Posterior cingulate gyrus (tissue), 11 donors: ENCODE measurements at regions not wholly inside any gene's neighbourhood (a gene's known extent, or its start where the extent isn't known, plus 50 kb on each side); places are given as distances from the start of the nearest gene placed in this dataset.

Experiments
- DNase-seq, 10 donors: peaks; one replicate each; pipeline versions ENCODE4 v3.0.0 to v3.0.0-alpha.2; 2020 to 2021; ENCODE audit warnings: mixed read lengths in 3 of 10
- intact Hi-C: fragments of 100-400 bp; cut with DNase I; formaldehyde crosslinking; loops from one replicate; pipeline ENCODE4 v1.15.1; 2023

DNA sequence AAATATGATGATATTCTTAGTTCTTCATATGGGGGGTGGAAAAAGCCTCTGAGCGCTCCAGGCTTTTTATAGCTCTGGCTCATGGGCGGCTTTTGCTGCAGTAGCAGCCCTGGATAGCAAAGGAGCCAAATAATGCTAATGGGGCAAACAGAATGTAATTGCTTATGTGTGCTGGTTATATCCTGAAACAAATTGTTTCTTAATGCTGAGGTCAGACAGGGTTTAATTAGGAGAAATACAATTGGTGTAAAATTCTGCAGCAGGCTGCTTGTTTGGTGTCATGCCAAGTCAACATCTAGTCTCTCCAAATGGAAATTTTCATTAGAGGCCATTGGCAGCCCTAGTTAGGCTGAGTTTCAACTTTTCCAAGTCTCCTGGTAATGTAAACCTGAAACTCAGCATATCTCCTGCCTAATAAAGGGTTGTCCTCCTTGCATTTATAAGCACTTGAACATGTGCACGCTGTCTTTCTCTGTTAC, 530.1 kb upstream of the NOX3 start:
- DNase-seq = peak in 7 of 10 donors; percentile 21 to 91 (median 42)
- intact Hi-C loops = no loop called here

DNA sequence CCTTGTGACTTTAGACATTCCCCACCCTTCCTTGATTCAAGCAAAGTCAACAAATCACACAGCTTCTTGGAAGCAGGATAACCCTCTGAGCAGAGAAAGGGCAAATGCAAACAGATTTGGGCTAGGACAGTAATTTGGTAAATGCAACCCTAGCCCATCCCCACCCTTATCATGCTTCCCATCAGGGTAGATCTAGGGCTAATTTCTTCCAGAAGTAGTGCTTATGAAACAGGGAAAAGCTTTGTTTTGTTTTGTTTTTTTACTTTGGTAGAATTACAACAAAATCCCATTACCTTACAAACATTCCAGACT, 525.1 kb upstream of the NOX3 start:
- intact Hi-C loops = no loop called here
- DNase-seq = no peak

DNA sequence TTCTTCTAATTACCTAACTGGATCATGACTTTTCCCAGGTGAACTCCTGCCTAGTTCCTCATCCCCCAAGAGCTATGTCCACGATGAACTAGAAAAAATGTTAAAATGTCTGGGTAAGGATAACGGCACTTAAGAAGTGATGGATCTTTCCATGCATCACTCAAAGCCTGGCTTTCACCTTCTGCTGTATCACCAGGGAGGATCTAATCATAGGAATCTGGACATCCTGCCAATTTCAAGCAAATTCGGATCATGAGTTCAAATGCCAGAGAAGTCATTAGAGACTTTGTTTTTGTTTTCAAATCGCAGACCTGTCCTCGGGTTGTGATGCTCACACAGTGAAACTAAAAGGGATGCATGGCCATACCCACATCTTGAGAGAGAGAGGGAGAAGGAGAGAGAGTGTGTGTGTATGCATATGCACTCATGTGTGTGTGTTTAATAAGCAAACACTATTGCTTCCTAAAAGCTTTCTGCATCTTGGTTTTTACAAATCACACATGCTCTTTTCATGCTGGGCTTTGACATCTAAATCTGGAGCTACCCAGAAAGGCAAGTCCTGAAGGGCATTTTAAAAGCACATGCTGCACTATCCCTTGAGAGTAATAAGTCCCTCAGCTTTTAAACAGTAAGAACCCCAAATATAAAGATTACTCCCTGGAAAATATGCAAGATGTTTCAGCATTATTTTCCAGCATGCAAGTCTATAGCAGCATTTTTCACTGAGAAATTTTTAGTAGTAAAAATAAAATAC, 524.6 kb upstream of the NOX3 start:
- DNase-seq = no peak
- intact Hi-C loops = no loop called here

DNA sequence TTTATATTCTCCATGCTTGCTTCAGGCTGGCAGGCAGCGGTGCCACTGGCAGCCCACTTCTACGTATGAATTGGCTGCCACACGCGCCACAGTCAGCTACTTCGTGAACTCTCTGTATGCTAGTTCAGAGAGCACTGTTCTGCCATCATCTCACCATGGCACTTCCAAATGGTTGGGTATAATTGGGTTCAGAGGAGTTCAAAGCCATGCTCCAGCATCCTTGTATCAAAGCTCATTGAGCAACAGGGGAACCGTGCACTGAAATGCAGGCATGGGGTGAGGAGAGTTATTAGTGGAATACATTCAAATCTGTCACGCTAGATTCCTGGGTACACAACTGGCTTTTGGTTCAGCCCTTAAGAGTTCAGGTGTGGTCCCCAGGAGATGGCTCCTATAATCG, 519.9 kb upstream of the NOX3 start:
- DNase-seq = no peak
- intact Hi-C loops = no loop called here

DNA sequence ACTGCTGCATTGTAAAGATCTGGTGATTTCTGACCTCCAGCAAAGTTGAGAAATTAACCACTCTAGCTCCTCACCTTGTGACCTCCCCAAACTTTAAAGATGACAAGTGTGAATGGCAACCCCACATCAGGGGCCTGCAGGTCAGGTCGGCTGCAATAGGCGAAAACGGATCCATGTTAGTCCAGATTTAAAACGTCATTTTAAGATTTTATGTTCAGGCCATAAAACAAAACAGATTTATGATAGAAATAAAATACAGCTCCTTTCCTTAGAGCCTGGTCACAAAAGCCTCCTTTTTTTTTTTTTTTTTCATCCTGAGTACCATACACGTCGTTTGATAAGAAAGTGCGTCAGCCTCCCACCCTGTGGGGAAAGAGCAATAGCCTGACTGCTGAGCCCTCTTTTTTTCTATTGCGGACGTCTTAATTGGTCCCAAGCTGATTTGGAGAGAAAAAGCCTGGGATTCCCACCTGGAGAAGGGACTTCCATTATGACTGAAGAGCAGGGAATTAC, 519.2 kb upstream of the NOX3 start:
- intact Hi-C loops = no loop called here
- DNase-seq = no peak

DNA sequence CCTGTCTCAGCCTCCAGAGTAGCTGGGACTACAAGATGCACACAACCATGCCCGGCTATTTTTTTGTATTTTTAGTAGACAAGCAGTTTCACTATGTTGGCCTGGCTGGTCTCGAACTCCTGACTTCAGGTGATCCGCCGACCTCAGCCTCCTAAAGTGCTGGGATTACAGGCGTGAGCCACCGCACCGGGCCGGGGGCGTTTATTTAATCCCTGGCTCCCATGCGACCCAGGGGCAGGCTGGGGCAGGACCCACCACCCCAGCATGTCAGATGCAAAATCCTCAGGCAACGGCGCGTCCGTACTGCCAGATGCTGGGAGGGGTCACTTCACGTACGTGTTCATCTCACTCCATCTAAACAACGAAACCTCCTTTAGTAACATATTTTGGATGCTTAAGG, 518.7 kb upstream of the NOX3 start:
- DNase-seq = no peak
- intact Hi-C loops = no loop called here

DNA sequence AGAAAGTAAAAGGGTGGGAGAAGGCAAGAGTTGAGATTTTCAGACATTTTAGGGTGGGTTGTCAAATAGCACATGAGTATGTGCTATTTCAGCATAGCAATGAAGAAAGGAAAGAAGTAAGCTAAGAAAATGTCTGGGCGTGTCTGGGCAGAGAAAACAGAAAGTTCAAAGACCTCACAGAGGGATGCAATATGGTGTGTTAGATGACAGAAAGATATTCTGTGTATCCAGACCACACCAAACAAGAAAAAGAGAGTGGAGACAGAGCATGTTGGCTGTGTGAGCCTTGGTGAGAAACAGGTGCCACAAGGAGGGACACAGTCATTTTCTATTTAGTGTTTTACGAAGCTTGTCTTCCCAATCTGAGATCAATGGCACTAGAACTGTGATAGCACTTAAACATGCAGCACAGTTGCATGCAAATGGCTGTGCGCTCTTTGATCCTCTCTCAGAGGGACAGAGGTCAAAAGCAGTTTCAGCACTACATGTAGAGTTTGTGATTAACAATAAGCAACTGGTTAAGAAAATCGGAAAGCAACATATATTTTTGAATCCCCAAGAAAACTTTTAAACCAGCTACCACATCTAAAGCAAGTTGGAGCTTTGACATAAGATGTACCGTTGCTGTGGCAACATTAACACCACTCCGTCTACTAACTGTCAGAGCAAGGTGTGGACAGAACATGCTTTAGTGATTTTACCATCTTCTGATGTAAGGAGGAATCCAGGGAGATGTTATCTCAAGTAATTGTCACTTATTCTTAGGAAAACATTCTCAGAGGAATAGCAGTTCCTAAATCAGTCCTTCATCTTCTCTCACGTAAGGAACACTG, 515.5 kb upstream of the NOX3 start:
- no peak for DNase-seq
- intact Hi-C loops = no loop called here

DNA sequence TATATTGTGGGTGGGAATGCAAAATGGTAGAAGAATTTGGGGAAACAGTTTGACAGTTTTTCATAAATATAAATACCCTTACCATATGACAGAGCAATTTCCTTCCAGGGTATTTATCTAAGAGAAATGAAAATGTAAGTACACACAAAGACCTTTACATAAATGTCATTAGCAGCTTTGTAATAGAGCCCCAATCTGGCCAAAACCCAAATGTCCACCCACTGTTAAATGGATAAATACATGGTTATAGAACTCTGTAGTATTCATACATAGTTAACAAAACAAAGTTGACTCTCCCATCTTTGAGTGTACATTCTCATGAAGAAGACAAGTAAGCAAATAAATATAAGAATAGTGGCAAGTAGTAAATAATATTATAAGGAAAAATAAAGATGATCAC, 514.8 kb upstream of the NOX3 start:
- intact Hi-C loops = no loop called here
- DNase-seq = no peak

DNA sequence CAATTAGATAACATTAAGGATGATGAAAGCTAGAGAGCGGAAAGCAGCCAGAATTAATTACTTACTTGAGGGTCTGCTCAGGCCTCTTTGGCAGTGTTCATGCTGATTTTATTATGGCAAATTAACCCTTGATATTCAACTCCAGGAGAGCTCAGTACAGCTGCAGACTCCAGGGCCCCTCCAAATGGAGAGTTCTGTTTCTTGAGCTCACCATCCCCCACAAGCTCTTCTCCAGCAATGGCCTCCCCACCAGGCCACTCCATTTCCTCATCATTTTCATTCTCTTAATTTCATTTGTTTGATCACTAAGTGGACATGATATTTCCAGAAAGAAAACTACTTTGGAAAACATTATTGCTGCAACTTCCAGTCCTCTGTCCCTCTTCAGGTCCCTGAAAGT, 513.3 kb upstream of the NOX3 start:
- no peak for DNase-seq
- intact Hi-C loops = no loop called here

DNA sequence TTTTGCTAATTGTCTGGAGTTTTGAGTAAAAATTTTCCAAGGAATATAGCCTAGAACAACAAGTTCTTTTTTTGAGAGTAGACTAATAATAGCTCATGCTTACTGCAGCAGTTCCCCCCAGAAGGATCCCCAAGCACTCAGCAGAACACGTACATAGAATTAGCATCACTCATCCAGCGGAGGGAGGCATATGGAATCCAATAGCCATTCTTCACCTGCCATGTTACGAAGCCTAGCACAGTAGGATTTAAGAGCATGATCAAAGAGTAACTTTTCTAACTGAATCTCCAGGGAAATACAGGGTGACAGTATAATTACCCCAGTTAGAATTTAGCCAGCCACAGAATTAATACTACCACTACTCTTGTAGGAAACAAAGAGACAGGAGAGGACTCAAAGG, 511.7 kb upstream of the NOX3 start:
- DNase-seq = no peak
- intact Hi-C loops = no loop called here

DNA sequence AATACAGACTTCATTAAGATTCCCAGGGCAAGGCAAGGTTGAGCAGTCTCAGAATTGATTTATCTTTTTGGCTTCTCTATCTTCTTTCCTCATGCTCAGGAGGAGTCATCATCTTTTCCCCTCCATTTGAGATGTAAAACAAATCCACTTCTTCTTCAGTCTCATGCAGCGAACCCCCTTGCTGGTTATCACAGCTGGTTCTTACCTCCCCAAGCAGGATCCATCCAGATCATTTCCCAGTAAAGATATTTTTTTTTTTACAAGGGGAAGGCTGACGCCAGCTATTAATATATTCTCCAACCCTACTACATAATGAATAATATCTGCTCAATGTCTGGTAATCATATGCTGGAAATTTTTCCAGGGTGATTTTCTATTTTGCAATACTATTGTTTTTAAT, 508.9 kb upstream of the NOX3 start:
- intact Hi-C loops = no loop called here
- no peak for DNase-seq

DNA sequence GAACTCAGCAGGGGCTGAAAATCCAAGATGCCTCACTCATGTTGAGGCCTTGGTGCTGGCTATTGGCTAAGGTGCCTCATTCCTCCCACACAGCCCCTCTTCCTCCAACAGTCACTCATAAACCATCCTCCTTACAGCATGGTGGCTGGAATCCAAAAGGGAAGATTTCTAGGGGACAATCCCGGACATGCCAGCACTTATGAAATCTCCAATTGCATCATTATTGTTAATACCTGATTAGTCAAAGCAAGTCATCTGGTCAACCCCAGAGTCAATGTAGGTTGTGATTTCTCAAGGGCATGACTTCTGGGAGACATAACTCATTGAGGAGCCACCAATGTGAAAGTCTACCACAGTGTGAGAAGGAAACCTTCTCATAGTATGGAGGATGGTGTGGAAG, 506.6 kb upstream of the NOX3 start:
- intact Hi-C loops = no loop called here

DNA sequence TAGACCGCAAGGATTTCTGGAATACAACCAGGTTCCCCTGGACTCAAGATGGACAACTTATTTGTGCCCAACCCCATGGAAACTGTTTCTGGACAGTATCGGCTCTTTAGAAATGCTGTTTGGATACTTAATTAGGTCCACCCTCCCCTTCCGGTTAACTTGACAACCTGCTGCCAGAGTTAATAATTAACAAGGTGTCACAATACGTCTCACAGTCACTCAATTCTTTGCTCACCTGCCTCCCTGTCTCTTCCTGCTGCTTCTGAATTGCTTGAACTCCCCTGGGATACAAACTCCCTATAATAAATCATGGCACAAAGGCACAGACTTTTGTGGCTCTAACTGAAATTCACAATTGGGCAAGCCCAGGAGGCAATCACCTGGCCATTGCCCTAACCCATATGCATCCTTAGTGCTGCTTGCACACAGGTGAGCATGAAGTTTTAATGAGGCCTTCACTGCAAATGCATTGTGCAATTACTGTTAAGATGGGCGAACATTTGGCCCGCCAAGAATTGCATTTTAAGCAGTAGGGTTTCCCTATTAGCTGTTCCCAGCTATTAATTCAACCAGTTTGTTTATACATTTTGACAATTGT, 504.4 kb upstream of the NOX3 start:
- intact Hi-C loops = no loop called here

More for the DNA sequence above, 506.6 kb upstream of the NOX3 start:
- no peak for DNase-seq

DNA sequence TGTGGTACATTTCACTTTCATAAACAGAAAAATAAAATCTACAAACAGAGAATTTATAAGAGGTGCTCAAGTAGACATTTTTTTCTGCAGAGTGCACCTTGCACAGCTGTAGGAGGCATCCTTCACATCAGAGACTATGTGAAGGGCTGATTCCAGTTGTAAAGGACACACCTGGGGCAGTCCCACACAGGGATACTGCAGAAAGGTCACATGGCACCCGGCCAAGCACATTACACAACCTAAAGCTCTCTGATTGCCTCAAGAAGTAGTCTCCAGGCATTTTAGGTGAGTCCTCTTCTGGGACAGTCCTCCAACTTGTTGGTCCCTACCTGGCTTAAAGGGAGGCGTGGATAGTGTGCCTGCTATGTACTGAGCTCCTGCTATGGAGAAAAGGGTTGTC, 502.9 kb upstream of the NOX3 start:
- intact Hi-C loops = no loop called here
- no peak for DNase-seq

More for the DNA sequence above, 504.4 kb upstream of the NOX3 start:
- DNase-seq = no peak

DNA sequence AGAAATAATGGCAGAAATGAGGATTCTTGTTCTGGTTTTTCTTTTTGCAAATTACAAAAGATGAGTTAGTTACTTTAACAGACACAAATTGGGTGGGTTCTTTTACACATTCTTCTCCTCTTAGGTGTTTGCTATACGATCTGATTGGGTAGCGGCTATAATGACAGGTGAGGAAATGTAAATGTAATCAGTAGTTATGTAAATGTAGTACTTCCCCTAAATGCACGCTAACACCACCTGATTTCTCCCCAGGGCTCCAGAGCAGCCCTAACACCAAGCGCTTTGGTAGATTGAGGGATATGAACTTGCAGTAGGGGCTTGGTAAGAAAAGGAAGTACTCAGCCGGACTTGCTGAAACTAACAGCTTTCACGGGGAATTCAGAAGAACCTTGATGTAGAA, 499.4 kb upstream of the NOX3 start:
- no peak for DNase-seq

DNA sequence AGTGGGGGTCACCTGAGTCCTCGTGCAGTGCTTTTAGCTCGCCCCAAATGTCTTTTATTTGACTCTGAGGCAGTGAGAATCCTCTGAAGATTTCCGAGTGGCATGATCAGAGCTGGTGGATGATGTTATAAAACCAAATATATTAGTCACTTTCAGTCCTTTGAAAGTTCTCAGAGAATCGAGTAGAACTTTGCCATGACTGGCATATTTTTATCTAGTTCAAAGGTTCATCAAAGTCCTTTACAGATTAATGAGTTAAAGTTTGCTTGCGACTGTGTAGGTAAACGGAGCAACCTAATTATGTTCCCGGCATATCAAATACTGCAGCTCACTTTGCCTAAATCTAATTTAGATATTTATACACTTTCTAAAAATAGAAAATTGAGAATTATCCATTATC, 498.5 kb upstream of the NOX3 start:
- intact Hi-C loops = no loop called here
- no peak for DNase-seq

More for the DNA sequence above, 499.4 kb upstream of the NOX3 start:
- intact Hi-C loops = no loop called here

DNA sequence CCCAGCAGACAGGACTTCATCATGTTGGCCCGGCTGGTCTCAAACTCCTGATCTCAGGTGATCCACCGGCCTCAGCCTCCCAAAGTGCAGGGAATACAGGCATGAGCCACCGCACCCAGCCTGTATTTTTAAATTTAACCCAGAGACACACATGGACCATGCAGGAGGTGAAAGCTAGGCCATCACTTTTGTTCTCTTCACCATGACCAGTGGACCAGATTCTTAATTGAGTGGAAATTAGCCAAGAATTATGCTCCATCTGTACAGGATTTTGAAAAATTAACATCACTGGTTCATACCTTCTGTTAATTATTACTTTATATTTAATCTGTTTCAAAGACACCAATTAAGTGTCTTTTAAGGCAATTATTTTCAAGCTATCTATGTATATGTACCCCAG, 493.6 kb upstream of the NOX3 start:
- DNase-seq = no peak
- intact Hi-C loops = no loop called here

DNA sequence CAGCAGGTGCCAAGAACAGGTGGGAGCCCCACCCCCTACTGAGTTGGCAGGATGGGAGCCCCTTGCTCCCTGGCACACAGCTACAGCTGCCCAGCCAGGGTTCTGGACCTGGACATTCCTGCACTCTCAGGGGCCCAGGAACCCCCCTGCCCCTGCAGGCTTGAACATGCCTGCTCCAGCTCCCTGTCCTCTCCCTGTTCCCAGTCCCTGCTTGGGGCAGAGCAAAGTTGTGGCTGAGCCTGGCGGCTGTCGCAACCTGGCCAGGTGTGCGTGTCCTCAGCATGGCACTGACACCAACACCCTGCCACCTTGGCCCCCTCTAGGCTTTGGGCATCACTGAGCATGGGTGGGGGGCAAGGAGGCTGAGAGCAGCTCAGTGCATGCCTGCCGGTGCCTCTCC, 491.2 kb upstream of the NOX3 start:
- peak in 2 of 10 donors; percentile 39 to 64 for DNase-seq
- intact Hi-C loops = no loop called here

DNA sequence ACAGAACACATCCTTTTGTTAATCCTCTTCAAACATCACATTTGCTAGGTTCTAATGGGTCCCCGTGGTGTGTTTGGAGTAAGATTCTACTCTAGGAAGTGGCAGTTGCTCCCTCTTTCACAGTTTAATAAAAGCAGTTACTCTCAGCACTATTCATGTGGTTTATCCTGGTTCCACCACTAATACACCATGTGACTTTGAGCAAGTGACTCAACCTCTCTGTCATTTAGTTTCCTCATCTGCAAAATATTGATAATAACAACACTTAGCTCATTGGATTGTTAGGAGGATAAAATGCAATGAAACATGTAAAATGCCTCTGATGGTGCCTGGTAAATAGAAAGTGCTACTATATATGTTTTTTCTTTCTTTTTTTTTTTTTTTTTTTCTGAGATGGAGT, 488.0 kb upstream of the NOX3 start:
- intact Hi-C loops = no loop called here
- no peak for DNase-seq

DNA sequence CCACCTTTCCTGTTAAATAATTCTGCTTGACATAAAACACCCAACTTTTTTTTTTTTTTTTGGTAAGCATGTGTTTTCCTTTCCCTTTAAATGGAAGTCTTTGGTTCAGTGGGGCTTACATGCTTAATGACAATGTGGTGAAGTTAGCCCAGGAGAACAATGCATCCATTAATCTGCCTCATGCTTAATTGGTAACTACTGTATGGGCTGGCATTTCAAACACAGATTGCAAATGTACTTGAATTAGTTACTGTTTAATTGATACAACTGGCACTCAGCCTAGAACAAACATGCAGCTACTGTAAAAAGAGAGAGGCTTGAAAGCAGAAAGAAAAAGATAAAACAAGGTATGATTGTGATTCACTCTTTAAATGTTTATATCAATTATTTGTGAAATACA, 483.6 kb upstream of the NOX3 start:
- no peak for DNase-seq
- intact Hi-C loops = no loop called here

DNA sequence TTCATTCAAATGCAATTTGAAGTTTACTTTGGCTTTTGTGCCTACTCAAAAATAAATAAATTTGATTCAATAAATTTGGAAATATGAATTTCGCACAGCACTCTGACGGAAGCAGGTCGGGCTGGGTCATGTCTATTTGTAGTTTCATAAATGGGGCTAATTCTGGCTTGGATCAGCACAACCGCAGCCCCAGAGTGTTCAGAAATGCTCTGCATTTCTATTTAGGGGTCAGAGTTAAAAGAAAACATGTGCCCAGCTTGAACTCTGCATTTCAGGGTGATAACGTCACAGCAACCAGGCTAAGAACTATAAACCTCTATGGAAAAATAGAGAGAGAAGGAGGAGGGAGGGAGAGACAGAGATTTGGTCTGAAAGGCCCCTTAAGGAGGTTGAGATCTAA, 480.9 kb upstream of the NOX3 start:
- intact Hi-C loops = no loop called here
- DNase-seq = no peak

DNA sequence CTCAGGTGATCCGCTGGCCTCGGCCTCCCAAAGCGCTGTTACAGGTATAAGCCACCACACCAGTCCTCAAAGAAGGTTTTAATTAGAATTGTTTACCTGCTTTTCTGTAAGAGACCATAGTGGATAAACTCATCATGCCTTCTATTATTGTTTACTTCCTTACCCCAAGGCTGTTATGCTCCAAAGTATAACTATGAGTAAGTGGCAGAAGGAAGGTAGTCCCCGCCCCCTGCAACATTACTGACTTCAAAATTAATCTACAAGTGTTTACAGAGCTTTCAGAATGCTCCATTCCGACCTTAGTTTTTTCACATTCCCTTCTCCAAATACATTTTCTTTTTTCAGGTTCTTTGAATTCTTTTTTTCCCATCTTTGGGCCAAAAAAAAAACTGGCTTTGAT, 480.5 kb upstream of the NOX3 start:
- DNase-seq = no peak
- intact Hi-C loops = no loop called here
